ENCODE measurements at regions not wholly inside any gene's neighbourhood (a gene's known extent, or its start where the extent isn't known, plus 50 kb on each side); places are given as distances from the start of the nearest gene placed in this dataset.

DNA sequence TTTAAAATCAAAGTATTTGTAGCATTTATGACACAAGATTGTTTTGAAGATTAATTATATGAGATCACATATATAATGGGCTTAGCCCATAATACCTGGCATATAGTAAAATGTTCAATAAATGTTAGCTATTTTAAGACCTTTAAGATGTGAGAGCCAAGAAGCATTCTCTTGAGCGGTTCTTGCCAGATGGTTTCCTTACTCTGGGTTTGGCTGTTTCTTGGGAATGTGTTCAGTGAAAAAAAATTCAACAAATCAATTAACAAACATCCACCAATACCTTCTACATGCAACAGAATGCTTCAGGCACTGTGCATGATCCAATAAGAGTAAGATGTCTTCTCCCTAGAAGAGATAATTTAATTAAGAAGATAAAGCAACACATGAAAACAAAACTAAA lies 230.4 kb downstream of the CMPK2 start:
- no peaks in the 10 kb centered on the region for H3K27me3 ChIP-seq (ENCODE audit: control insufficient read depth in 1 of 2, insufficient read depth in 2 of 2, low read length in 2 of 2)
- no peak overlapping the region for H3K9ac ChIP-seq (ENCODE audit: low read depth in 1 of 2, low read length in 2 of 2)
- H3K9me3 ChIP-seq (ENCODE audit: control insufficient read depth in 1 of 2, low read length in 2 of 2), result no peaks in the 10 kb centered on the region
- no peaks in the 10 kb centered on the region for H3K36me3 ChIP-seq (ENCODE audit: control insufficient read depth in 1 of 2, insufficient read depth in 2 of 2, low read length in 2 of 2)
- H3K27ac ChIP-seq (ENCODE audit: low read depth, low read length), result no peak overlapping the region
- H3K4me3 ChIP-seq (ENCODE audit: low read depth in 1 of 2, low read length in 2 of 2), result no peak overlapping the region
- no peaks in the 10 kb centered on the region for H3K4me1 ChIP-seq (ENCODE audit: control insufficient read depth in 1 of 2, insufficient read depth in 2 of 2, low read length in 2 of 2)

DNA sequence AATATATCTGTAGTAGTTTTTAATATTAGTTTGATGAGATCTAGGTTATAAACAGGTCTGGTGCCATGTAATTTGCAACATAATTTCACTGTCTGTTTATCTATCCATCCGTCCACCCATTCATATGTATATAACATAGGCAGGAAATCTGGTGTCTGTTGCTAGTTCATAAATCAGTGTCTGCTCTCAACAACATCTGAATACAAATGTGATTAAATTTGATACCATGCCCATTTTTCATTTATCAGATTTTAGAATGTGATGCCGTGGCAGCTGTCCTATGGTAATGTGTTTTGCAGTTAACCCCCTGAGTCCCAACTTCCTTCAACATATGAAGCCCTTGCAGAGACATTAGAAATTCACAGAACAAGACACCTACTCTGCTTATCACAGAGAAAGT lies 228.4 kb downstream of the CMPK2 start:
- Histone ChIP-seq H3K9me3 (ENCODE audit: control insufficient read depth in 1 of 2, low read length in 2 of 2) (no peaks in the 10 kb centered on the region), H3K4me3 (ENCODE audit: low read depth in 1 of 2, low read length in 2 of 2) (no peak overlapping the region), H3K36me3 (ENCODE audit: control insufficient read depth in 1 of 2, insufficient read depth in 2 of 2, low read length in 2 of 2) (no peaks in the 10 kb centered on the region), H3K9ac (ENCODE audit: low read depth in 1 of 2, low read length in 2 of 2) (no peak overlapping the region), H3K27me3 (ENCODE audit: control insufficient read depth in 1 of 2, insufficient read depth in 2 of 2, low read length in 2 of 2) (no peaks in the 10 kb centered on the region), H3K27ac (ENCODE audit: low read depth, low read length) (no peak overlapping the region), H3K4me1 (ENCODE audit: control insufficient read depth in 1 of 2, insufficient read depth in 2 of 2, low read length in 2 of 2) (no peaks in the 10 kb centered on the region)

DNA sequence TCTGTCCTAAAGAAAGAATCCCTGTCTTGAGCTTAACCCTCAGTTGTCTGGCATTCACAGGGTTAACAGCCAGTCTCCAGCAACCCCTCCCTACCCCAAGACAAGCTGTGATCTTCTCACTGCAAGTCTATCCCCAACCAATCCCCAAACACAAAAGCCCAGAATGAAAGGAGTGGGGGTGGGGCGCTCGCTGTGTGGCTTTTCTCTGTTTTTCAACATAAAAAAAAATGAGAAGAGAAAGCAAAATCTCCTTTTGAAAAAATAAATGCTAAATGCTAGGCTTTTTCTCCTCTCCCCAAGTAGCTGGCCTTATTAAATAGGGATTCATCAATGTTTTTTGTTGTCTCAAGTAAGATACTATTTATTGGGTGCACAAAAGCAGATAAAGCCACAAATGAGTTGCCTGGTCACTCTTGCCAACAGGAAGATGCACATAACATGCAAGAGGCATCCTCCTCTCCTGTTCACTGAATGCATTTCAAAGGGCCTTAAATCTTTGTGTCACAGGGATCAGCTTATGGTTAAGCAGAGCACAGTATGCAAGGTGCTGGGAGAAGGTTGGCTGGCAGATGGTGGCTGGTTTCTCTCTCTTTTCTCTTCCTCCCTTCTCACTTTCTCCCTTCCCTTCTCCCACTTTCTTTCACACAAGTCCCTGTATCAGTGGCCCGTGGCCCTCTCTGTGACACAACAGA lies 225.6 kb downstream of the CMPK2 start:
- Histone ChIP-seq H3K27ac (ENCODE audit: low read depth, low read length) (no peak overlapping the region), H3K9ac (ENCODE audit: low read depth in 1 of 2, low read length in 2 of 2) (no peak overlapping the region), H3K4me1 (ENCODE audit: control insufficient read depth in 1 of 2, insufficient read depth in 2 of 2, low read length in 2 of 2) (no peaks in the 10 kb centered on the region), H3K4me3 (ENCODE audit: low read depth in 1 of 2, low read length in 2 of 2) (no peak overlapping the region), H3K27me3 (ENCODE audit: control insufficient read depth in 1 of 2, insufficient read depth in 2 of 2, low read length in 2 of 2) (no peaks in the 10 kb centered on the region), H3K36me3 (ENCODE audit: control insufficient read depth in 1 of 2, insufficient read depth in 2 of 2, low read length in 2 of 2) (no peaks in the 10 kb centered on the region), H3K9me3 (ENCODE audit: control insufficient read depth in 1 of 2, low read length in 2 of 2) (no peaks in the 10 kb centered on the region)

DNA sequence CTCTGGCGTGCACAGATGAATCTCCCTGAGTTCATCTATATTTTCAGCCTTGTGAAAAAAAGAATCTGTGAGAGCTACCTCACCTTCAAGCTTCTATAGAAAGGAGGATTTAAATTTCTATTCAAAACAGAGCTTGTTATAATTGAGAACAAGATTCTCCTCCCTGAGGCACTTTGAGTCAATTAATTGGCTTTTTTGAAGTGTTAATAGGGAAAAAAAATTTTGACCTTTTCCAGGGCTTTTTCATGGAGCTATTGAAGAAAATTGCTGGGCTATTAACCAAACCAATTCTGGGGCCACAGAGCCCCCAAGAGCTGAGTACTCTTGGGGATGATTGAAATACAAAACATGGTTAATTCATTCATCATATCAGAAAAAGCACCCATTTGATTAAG lies 225.1 kb downstream of the CMPK2 start:
- H3K27ac ChIP-seq (ENCODE audit: low read depth, low read length), result no peak overlapping the region
- no peaks in the 10 kb centered on the region for H3K9me3 ChIP-seq (ENCODE audit: control insufficient read depth in 1 of 2, low read length in 2 of 2)
- H3K27me3 ChIP-seq (ENCODE audit: control insufficient read depth in 1 of 2, insufficient read depth in 2 of 2, low read length in 2 of 2), result no peaks in the 10 kb centered on the region
- H3K4me1 ChIP-seq (ENCODE audit: control insufficient read depth in 1 of 2, insufficient read depth in 2 of 2, low read length in 2 of 2), result no peaks in the 10 kb centered on the region
- H3K36me3 ChIP-seq (ENCODE audit: control insufficient read depth in 1 of 2, insufficient read depth in 2 of 2, low read length in 2 of 2), result no peaks in the 10 kb centered on the region
- H3K4me3 ChIP-seq (ENCODE audit: low read depth in 1 of 2, low read length in 2 of 2), result no peak overlapping the region
- H3K9ac ChIP-seq (ENCODE audit: low read depth in 1 of 2, low read length in 2 of 2), result no peak overlapping the region

DNA sequence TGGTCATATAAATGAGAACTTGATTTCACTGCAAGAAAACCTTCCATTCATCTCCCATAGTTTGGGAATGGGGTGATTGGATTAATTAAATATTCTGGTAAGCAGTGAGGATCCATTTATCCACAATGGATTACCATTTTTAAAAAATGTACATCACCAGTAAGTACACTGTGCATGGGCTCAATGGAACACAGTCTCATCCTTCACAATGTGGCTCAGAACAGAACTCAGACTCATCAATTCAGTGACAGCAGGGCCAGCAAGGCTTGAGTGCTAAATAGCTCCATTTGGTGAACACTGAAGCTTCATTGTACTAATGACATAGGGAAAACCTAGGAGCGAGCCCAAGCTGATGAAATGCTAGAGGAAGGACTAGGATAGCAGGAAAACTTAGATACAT lies 223.8 kb downstream of the CMPK2 start:
- H3K4me1 ChIP-seq (ENCODE audit: control insufficient read depth in 1 of 2, insufficient read depth in 2 of 2, low read length in 2 of 2), result no peaks in the 10 kb centered on the region
- no peaks in the 10 kb centered on the region for H3K27me3 ChIP-seq (ENCODE audit: control insufficient read depth in 1 of 2, insufficient read depth in 2 of 2, low read length in 2 of 2)
- H3K9ac ChIP-seq (ENCODE audit: low read depth in 1 of 2, low read length in 2 of 2), result no peak overlapping the region
- no peak overlapping the region for H3K27ac ChIP-seq (ENCODE audit: low read depth, low read length)
- no peaks in the 10 kb centered on the region for H3K36me3 ChIP-seq (ENCODE audit: control insufficient read depth in 1 of 2, insufficient read depth in 2 of 2, low read length in 2 of 2)
- H3K9me3 ChIP-seq (ENCODE audit: control insufficient read depth in 1 of 2, low read length in 2 of 2), result no peaks in the 10 kb centered on the region
- H3K4me3 ChIP-seq (ENCODE audit: low read depth in 1 of 2, low read length in 2 of 2), result no peak overlapping the region

DNA sequence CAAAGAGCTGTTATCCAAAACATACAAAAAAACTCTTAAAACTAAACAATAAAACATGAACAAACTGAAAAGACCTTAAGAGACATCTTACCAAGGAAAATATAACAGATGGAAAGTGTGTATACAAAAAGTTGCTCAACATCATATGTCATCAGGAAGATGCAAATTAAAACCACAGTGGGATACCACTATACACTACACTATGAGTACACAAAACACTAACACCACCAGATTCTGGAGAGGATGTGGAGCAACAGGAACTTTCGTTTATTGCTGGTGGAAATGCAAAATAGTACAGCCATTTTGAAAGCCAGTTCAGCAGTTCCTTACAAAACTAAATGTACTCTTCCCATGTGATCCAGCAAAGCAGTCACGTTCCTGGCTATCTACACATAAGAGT lies 221.4 kb downstream of the CMPK2 start:
- Histone ChIP-seq H3K4me1 (ENCODE audit: control insufficient read depth in 1 of 2, insufficient read depth in 2 of 2, low read length in 2 of 2) (no peaks in the 10 kb centered on the region), H3K36me3 (ENCODE audit: control insufficient read depth in 1 of 2, insufficient read depth in 2 of 2, low read length in 2 of 2) (no peaks in the 10 kb centered on the region), H3K9ac (ENCODE audit: low read depth in 1 of 2, low read length in 2 of 2) (no peak overlapping the region), H3K9me3 (ENCODE audit: control insufficient read depth in 1 of 2, low read length in 2 of 2) (no peaks in the 10 kb centered on the region), H3K27ac (ENCODE audit: low read depth, low read length) (no peak overlapping the region), H3K27me3 (ENCODE audit: control insufficient read depth in 1 of 2, insufficient read depth in 2 of 2, low read length in 2 of 2) (no peaks in the 10 kb centered on the region), H3K4me3 (ENCODE audit: low read depth in 1 of 2, low read length in 2 of 2) (no peak overlapping the region)

DNA sequence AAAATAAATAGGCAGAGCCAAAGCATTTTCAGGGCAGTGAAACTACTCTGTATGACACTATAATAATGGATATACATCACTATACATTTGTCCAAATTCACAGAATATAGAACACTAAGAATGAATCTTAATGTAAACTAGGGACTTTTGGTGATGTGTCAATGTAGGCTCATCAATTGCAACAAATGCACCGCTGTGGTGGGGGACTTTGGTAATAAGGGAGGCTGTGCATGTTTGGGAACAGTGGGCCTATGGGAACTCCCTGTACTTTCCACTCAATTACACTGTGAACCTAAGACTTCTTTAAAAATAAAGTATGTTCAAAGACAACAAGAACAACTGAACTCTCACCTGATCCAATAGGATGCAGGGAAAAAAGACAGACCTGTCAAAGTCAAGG lies 220.7 kb downstream of the CMPK2 start:
- Histone ChIP-seq H3K27me3 (ENCODE audit: control insufficient read depth in 1 of 2, insufficient read depth in 2 of 2, low read length in 2 of 2) (no peaks in the 10 kb centered on the region), H3K36me3 (ENCODE audit: control insufficient read depth in 1 of 2, insufficient read depth in 2 of 2, low read length in 2 of 2) (no peaks in the 10 kb centered on the region), H3K4me1 (ENCODE audit: control insufficient read depth in 1 of 2, insufficient read depth in 2 of 2, low read length in 2 of 2) (no peaks in the 10 kb centered on the region), H3K27ac (ENCODE audit: low read depth, low read length) (no peak overlapping the region), H3K9ac (ENCODE audit: low read depth in 1 of 2, low read length in 2 of 2) (no peak overlapping the region), H3K4me3 (ENCODE audit: low read depth in 1 of 2, low read length in 2 of 2) (no peak overlapping the region), H3K9me3 (ENCODE audit: control insufficient read depth in 1 of 2, low read length in 2 of 2) (no peaks in the 10 kb centered on the region)

DNA sequence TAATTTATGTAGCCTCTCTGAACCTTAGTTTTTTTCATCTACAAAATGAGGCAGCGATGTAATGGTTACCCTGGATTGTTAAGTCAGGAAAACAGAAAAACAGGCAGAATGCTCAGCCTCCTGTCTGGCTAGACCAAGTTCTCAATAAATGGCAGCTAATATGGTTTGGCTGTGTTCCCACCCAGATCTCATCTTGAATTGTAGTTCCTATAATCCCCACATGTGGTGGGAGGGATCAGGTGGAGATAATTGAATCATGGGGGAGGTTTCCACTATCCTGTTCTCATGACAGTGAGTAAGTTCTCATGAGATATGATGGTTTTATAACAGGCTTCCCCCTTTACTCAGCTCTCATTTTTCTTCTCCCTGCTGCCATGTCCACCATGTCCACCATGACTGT lies 220.0 kb downstream of the CMPK2 start:
- Histone ChIP-seq H3K27me3 (ENCODE audit: control insufficient read depth in 1 of 2, insufficient read depth in 2 of 2, low read length in 2 of 2) (no peaks in the 10 kb centered on the region), H3K9ac (ENCODE audit: low read depth in 1 of 2, low read length in 2 of 2) (no peak overlapping the region), H3K27ac (ENCODE audit: low read depth, low read length) (no peak overlapping the region), H3K9me3 (ENCODE audit: control insufficient read depth in 1 of 2, low read length in 2 of 2) (no peaks in the 10 kb centered on the region), H3K36me3 (ENCODE audit: control insufficient read depth in 1 of 2, insufficient read depth in 2 of 2, low read length in 2 of 2) (no peaks in the 10 kb centered on the region), H3K4me1 (ENCODE audit: control insufficient read depth in 1 of 2, insufficient read depth in 2 of 2, low read length in 2 of 2) (no peaks in the 10 kb centered on the region), H3K4me3 (ENCODE audit: low read depth in 1 of 2, low read length in 2 of 2) (no peak overlapping the region)

DNA sequence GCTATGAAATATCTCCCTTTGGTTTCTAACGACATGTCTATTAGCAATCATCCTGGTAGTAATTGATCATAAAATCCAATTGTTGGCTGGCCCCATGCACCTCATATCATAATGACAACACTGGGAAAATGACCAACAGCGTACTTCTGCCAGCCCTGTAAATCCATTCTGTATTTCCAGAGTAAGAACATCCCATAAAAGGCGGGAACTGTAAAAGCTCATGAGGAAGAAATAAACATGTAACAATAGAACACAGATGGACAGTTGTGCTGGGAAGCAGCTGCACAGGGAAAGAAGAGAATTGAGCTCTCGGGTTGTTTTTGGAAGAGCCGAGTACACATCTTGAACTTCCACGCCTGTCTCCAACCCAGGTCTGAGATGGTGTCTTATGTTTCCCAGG lies 218.7 kb downstream of the CMPK2 start:
- Histone ChIP-seq H3K36me3 (ENCODE audit: control insufficient read depth in 1 of 2, insufficient read depth in 2 of 2, low read length in 2 of 2) (no peaks in the 10 kb centered on the region), H3K4me3 (ENCODE audit: low read depth in 1 of 2, low read length in 2 of 2) (no peak overlapping the region), H3K9ac (ENCODE audit: low read depth in 1 of 2, low read length in 2 of 2) (no peak overlapping the region), H3K9me3 (ENCODE audit: control insufficient read depth in 1 of 2, low read length in 2 of 2) (no peaks in the 10 kb centered on the region), H3K27ac (ENCODE audit: low read depth, low read length) (no peak overlapping the region), H3K27me3 (ENCODE audit: control insufficient read depth in 1 of 2, insufficient read depth in 2 of 2, low read length in 2 of 2) (no peaks in the 10 kb centered on the region), H3K4me1 (ENCODE audit: control insufficient read depth in 1 of 2, insufficient read depth in 2 of 2, low read length in 2 of 2) (no peaks in the 10 kb centered on the region)

DNA sequence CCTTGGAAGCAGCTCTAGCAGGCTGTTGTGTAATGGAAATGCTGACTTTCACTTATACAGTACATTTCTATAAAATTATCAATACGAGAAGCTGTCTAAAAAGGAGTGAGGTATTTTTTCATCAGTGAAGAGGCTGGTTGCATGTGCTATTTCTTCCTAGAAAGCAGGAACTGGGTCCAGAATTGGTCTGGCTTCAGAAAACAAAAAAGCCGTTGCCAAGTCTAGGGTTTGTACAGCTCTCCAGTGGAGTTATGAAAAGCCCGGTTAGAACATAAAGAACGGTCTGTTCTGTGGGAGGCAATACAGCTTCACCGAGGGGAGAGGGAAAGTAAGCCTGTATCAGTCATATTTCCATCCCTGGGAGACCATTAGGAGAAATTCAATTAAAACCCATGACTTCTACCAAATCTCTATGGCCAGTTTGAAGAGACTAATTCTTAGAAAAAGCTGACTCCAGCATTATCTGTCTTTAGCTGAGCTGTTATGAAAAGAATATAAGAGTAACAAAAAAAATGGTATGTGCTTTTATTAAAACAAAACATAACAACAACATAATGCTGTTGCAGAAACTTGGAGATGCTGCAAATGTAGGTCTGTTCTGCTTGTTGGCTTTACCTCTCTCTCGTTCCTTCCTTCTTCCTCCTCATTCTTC lies 217.0 kb downstream of the CMPK2 start:
- Histone ChIP-seq H3K36me3 (ENCODE audit: control insufficient read depth in 1 of 2, insufficient read depth in 2 of 2, low read length in 2 of 2) (no peaks in the 10 kb centered on the region), H3K9ac (ENCODE audit: low read depth in 1 of 2, low read length in 2 of 2) (no peak overlapping the region), H3K4me1 (ENCODE audit: control insufficient read depth in 1 of 2, insufficient read depth in 2 of 2, low read length in 2 of 2) (no peaks in the 10 kb centered on the region), H3K27ac (ENCODE audit: low read depth, low read length) (no peak overlapping the region), H3K9me3 (ENCODE audit: control insufficient read depth in 1 of 2, low read length in 2 of 2) (no peaks in the 10 kb centered on the region), H3K27me3 (ENCODE audit: control insufficient read depth in 1 of 2, insufficient read depth in 2 of 2, low read length in 2 of 2) (no peaks in the 10 kb centered on the region), H3K4me3 (ENCODE audit: low read depth in 1 of 2, low read length in 2 of 2) (no peak overlapping the region)

All from duodenal mucosa (tissue), 2 donors.